MG63 (cell line): ENCODE measurements at regions not wholly inside any gene's neighbourhood (a gene's known extent, or its start where the extent isn't known, plus 50 kb on each side); places are given as distances from the start of the nearest gene placed in this dataset.

Experiments
- DNase-seq: peaks from one replicate; pipeline ENCODE4 v3.0.0-alpha.2; 2020
- H3K27me3 ChIP-seq: fragments of 250-450 bp; sonication (Bioruptor Pico); 2 replicates; pipeline ENCODE4 v1.5.1; 2020; ENCODE audit warnings: mild to moderate bottlenecking, moderate library complexity
- H3K36me3 ChIP-seq: fragments of 250-450 bp; sonication (Bioruptor Pico); 2 replicates; pipeline ENCODE4 v1.5.1; 2020; ENCODE audit warnings: mild to moderate bottlenecking, moderate library complexity
- H3K4me3 ChIP-seq: fragments of 250-450 bp; sonication (Bioruptor Pico); 2 replicates; pipeline ENCODE4 v1.5.1; 2020; ENCODE audit warnings: mild to moderate bottlenecking, moderate library complexity
- H3K9me3 ChIP-seq: fragments of 250-450 bp; sonication (Bioruptor Pico); 2 replicates; pipeline ENCODE4 v1.5.1; 2020; ENCODE audit warnings: mild to moderate bottlenecking, moderate library complexity

GRCh38 chr2:147520817-147521216, 324.0 kb upstream of the ACVR2A start:
- Histone ChIP-seq H3K4me3 (no peak overlapping the region), H3K9me3 (no peaks in the 10 kb centered on the region), H3K36me3 (no peaks in the 10 kb centered on the region), H3K27me3 (no peaks in the 10 kb centered on the region)
- DNase-seq: no peak

- no peaks in the 10 kb centered on the region for H3K36me3 ChIP-seq
- no peak for DNase-seq
- H3K9me3 ChIP-seq: no peaks in the 10 kb centered on the region
- H3K27me3 ChIP-seq: no peaks in the 10 kb centered on the region
- H3K4me3 ChIP-seq: no peak overlapping the region
These were observed 325.7 kb upstream of the ACVR2A start for GRCh38 chr2:147519178-147519577.

DNA sequence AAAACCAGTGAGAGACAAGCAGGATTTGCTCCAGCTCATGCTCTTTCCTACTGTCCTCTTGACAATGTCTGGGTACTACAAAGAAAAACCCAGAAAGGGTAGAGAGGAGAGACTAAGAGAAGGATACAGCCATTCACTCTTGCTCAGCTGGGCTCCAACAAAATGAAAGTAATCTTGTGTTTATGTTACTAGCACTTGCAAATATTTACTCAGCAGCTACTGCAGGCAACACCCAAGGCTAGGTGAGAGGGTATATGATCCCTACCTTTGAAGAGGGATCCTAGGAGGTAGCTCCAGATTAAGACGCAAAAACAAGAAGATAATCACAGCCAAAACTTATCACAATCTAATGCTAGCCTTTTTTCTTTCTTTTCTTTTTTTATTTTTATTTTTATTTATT, 329.6 kb upstream of the ACVR2A start:
- H3K9me3 ChIP-seq: no peaks in the 10 kb centered on the region

GRCh38 chr2:147512206-147512605, 332.6 kb upstream of the ACVR2A start:
- no peaks in the 10 kb centered on the region for H3K27me3 ChIP-seq
- no peak overlapping the region for H3K4me3 ChIP-seq
- DNase-seq: no peak
- no peaks in the 10 kb centered on the region for H3K9me3 ChIP-seq
- H3K36me3 ChIP-seq: no peaks in the 10 kb centered on the region

More for the DNA sequence above, 329.6 kb upstream of the ACVR2A start:
- no peak for DNase-seq
- Histone ChIP-seq H3K27me3 (no peaks in the 10 kb centered on the region), H3K4me3 (no peak overlapping the region), H3K36me3 (no peaks in the 10 kb centered on the region)

- no peak for DNase-seq
- Histone ChIP-seq H3K4me3 (no peak overlapping the region), H3K27me3 (no peaks in the 10 kb centered on the region), H3K9me3 (no peaks in the 10 kb centered on the region), H3K36me3 (no peaks in the 10 kb centered on the region)
These were observed 333.3 kb upstream of the ACVR2A start for GRCh38 chr2:147511491-147511948.

DNA sequence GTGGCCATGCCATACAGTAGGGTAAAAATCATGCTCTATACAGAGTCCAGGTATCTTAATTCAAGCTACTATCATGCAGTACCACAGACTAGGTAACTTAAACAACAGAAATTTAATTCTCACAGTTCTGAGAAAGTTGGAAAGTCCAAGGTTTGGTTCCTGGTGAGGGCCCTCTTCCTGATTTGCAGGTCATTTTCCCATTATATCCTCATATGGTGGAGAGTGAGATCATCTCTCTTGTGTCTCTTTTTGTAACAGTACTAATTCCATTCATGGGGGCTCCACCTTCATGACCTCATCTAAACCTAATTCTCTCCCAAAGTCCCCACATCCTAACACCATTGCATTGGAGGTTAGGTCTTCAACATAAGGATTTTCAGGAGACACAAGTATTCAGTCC, 335.0 kb upstream of the ACVR2A start:
- H3K27me3 ChIP-seq: no peaks in the 10 kb centered on the region
- no peaks in the 10 kb centered on the region for H3K36me3 ChIP-seq
- no peak for DNase-seq
- H3K9me3 ChIP-seq: no peaks in the 10 kb centered on the region
- no peak overlapping the region for H3K4me3 ChIP-seq

DNA sequence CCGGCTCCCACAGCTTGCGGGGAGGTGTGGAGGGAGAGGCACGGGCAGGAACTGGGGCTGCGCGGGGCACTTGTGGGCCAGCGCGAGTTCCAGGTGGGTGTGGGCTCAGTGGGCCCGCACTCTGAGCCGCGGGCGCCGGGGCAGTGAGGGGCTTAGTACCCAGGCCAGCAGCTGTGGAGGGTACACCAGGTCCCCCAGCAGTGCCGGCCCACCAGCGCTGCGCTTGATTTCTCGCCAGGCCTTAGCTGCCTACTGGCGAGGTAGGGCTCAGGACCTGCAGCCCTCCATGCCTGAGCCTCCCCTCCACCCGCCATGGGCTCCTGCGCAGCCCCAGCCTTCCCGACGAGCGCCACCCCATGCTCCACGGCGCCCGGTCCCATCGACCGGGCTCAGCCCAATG, 337.9 kb upstream of the ACVR2A start:
- Histone ChIP-seq H3K4me3 (no peak overlapping the region), H3K9me3 (no peaks in the 10 kb centered on the region), H3K36me3 (no peaks in the 10 kb centered on the region), H3K27me3 (no peaks in the 10 kb centered on the region)
- DNase-seq: no peak

DNA sequence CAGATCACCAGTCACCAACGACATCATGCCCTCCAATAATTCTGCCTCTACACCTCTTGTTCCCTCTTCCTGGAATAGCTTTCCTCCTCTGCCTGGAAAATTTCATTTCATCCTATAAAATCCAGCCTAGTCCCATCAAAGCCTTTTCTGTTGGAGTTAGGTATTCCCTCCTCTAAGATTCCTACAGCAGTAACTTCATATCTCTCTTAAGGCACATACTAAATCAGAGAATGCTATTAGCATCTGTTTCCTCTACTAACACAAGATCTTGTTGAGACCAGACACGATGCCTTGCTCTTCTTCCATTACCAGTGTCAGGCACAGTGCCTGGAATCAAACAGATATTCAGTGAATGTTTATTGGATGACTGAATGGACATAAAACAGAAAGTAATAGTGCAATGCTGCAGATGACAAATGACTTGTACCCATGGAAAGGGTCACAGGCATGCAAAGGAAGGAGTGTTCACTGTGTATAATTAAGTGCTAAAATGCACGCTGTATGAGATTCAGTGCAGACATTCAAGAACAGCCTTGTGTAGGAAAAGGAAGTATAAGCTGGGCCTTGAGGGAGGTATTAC, 342.0 kb upstream of the ACVR2A start:
- H3K9me3 ChIP-seq: no peaks in the 10 kb centered on the region
- no peak for DNase-seq
- H3K27me3 ChIP-seq: no peaks in the 10 kb centered on the region
- H3K4me3 ChIP-seq: no peak overlapping the region
- no peaks in the 10 kb centered on the region for H3K36me3 ChIP-seq

DNA sequence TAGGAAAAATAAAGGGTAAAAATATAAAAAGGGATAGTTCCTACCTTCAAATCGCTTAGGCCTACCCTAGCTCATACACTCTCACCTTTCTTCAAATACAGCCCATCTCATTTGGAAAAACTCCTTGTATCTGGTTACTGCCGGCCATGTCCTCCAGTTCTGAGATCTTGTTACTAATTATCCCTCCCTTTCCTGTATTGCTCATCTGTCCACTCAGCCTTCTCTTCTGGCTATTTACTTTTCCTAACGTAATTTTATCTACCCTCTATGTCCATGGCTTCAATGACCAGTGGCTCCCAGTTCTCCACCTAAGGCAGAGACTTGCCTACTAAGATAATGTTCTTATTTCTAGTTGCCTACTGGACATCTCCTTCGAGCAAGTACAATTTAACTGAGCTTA, 342.9 kb upstream of the ACVR2A start:
- Histone ChIP-seq H3K27me3 (no peaks in the 10 kb centered on the region), H3K36me3 (no peaks in the 10 kb centered on the region), H3K9me3 (no peaks in the 10 kb centered on the region), H3K4me3 (no peak overlapping the region)
- DNase-seq: no peak

- no peaks in the 10 kb centered on the region for H3K27me3 ChIP-seq
- no peaks in the 10 kb centered on the region for H3K9me3 ChIP-seq
- DNase-seq: no peak
- H3K4me3 ChIP-seq: no peak overlapping the region
- no peaks in the 10 kb centered on the region for H3K36me3 ChIP-seq
These were observed 343.9 kb upstream of the ACVR2A start for GRCh38 chr2:147500819-147501395.

GRCh38 chr2:147500229-147500628, 344.6 kb upstream of the ACVR2A start:
- no peaks in the 10 kb centered on the region for H3K9me3 ChIP-seq
- no peak for DNase-seq
- H3K4me3 ChIP-seq: no peak overlapping the region
- no peaks in the 10 kb centered on the region for H3K27me3 ChIP-seq
- H3K36me3 ChIP-seq: no peaks in the 10 kb centered on the region

GRCh38 chr2:147499785-147500184, 345.0 kb upstream of the ACVR2A start:
- H3K4me3 ChIP-seq: no peak overlapping the region
- no peaks in the 10 kb centered on the region for H3K36me3 ChIP-seq
- H3K27me3 ChIP-seq: no peaks in the 10 kb centered on the region
- no peak for DNase-seq
- no peaks in the 10 kb centered on the region for H3K9me3 ChIP-seq

- H3K27me3 ChIP-seq: peaks cover 2% of the 10 kb centered on the region; the same call in 1 of the 2 replicates
- H3K36me3 ChIP-seq: no peaks in the 10 kb centered on the region
- H3K4me3 ChIP-seq: no peak overlapping the region
- no peak for DNase-seq
- H3K9me3 ChIP-seq: no peaks in the 10 kb centered on the region
These were observed 349.1 kb upstream of the ACVR2A start for GRCh38 chr2:147495734-147496133.

GRCh38 chr2:147492471-147492870, 352.4 kb upstream of the ACVR2A start:
- Histone ChIP-seq H3K9me3 (no peaks in the 10 kb centered on the region), H3K36me3 (no peaks in the 10 kb centered on the region), H3K27me3 (peaks cover 2% of the 10 kb centered on the region; the same call in 1 of the 2 replicates), H3K4me3 (no peak overlapping the region)
- DNase-seq: no peak

DNA sequence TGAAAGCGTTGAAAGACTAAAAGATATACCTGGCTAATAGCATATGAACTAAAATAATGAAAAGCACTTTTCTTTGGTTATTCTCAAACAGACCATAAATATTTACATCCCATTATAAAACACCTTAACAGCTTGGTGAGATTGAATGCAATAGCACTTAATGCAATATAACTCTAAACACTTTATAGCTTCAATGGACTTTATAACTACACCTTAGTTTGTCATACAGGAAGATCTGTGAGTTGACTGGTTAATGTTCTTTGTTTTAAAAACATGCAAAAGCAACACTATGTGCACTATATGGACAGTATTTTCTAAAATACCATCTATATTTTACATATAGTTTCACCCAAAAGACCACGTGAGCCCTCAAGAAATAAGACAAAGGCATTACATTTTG, 353.3 kb upstream of the ACVR2A start:
- DNase-seq: no peak
- Histone ChIP-seq H3K9me3 (no peaks in the 10 kb centered on the region), H3K36me3 (no peaks in the 10 kb centered on the region), H3K4me3 (no peak overlapping the region), H3K27me3 (peaks cover 2% of the 10 kb centered on the region; the same call in 1 of the 2 replicates)

- no peak overlapping the region for H3K4me3 ChIP-seq
- no peaks in the 10 kb centered on the region for H3K36me3 ChIP-seq
- peaks cover 2% of the 10 kb centered on the region; the same call in 1 of the 2 replicates for H3K27me3 ChIP-seq
- no peaks in the 10 kb centered on the region for H3K9me3 ChIP-seq
- no peak for DNase-seq
These were observed 354.2 kb upstream of the ACVR2A start for GRCh38 chr2:147490401-147491261.

GRCh38 chr2:147488472-147488871, 356.4 kb upstream of the ACVR2A start:
- Histone ChIP-seq H3K9me3 (no peaks in the 10 kb centered on the region), H3K27me3 (peaks cover 2% of the 10 kb centered on the region; the same call in 1 of the 2 replicates), H3K4me3 (no peak overlapping the region), H3K36me3 (no peaks in the 10 kb centered on the region)
- DNase-seq: no peak

- H3K27me3 ChIP-seq: peaks cover under 1% of the 10 kb centered on the region; the same call in 1 of the 2 replicates
- H3K9me3 ChIP-seq: no peaks in the 10 kb centered on the region
- no peak overlapping the region for H3K4me3 ChIP-seq
- no peak for DNase-seq
- H3K36me3 ChIP-seq: no peaks in the 10 kb centered on the region
These were observed 356.9 kb upstream of the ACVR2A start for GRCh38 chr2:147487978-147488289.
